HG03139 (cell line): ENCODE measurements at regions not wholly inside any gene's neighbourhood (a gene's known extent, or its start where the extent isn't known, plus 50 kb on each side); places are given as distances from the start of the nearest gene placed in this dataset.
"Not testable (repeated sequence)": the region's sequence is repeated elsewhere in the genome, so short reads cannot be mapped to it uniquely, and the experiment has no call there.

Experiments
- ATAC-seq: cut with Tn5 transposase; IDR thresholded peaks from one replicate; pipeline ENCODE4 v1.9.1; 2021; ENCODE audit not compliant: unreplicated experiment

DNA sequence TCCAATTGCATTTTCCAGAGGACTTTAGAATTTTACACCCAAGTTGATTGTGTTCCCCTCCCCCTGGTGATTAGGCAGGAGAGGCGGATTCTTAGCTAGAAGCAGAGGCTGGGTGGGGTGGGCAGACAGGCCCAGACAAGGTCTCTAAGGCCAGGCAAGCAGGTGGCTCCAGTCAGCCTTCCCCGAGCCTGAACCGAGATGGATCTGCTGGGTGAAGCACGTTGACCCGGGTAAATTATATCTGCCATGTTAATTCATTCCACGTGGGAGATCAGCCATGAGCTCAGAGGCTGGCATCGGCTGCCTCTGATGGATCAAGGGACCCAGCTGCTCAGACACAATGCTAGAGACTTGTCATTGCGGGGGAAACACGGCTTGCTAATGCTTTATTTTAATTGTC, 159.5 kb upstream of the MAFB start:
- ATAC-seq = no peak

DNA sequence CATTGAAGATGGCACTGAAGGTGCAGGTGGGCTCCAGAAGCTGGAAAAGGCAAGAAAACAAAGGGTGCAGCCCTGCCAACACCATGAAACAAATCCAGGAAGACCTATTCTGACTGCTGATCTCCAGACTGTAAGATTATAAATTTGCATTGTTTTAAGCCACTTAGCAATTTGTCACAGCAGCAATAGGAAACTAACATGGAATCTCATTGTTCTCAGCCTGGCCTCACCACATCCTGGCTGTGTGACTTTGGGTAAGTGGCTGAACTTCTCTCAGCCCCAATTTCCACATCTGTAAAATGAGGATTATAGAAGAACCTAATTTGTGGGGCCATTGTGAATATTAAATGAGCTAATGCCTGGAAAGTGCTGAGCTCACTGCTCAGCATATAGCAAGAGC, 160.4 kb upstream of the MAFB start:
- ATAC-seq = no peak

- ATAC-seq = no peak
Observed at GRCh38 chr20:40851051-40851450, 162.0 kb upstream of the MAFB start.

DNA sequence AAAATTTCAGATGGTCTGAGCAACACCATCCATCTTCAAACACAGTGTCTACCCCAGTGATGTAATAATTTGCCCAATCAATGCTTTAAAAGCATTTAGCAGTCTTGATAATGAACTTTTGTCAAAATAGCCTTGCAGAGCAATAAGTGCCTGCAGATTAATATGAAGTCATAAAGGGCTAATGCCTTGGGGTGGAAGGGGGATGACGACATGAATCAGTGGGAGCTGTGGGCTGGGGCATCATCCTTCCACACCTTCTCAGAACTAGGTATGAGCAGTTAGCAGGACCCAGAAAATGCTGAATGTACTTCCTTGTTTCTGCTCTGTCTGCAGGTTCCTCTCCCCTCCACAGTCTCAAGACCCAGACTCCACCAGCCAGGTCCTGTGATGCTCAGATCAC, 166.2 kb upstream of the MAFB start:
- no peak for ATAC-seq

DNA sequence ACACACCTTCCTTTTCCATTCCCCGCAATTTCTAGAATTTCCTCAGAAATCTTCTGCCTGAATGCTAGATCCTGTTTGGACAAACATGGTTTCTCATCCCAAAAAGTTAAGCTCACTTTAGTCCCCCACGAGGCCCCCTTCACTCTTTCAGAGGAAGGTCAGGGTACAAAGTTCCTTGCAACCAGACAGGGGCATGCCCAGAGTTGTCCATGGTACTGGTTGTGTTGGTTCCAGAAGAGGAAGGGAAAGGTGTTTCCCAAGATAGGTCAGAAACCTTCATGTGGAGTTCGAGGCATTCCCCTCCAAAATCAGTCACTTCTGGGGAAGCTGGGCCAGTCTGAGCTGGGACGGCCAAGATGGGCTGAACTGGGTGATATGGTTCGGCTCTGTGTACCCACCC, 167.6 kb upstream of the MAFB start:
- ATAC-seq = no peak

DNA sequence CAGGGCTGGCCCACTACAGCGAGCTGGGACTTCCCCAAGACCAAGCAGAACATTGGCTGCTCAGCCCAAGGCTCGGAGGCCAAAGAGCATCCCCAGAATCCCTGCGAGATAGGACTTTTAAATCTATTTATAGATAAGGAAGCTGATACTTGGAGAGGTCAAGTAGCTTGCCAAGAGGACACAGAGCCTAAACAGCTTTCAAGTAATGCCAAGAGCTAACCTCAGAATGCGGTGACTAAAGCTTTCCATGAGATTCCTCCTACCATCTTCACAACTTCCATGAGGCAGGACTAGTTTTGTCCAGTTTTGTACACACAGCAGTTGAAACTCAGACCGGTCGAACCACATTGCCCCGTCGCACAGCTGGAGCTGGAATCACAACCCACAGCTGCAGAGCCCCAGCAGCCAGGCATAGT, 168.1 kb upstream of the TOP1 start:
- ATAC-seq = no peak

GRCh38 chr20:40861427-40862008, 167.1 kb upstream of the TOP1 start:
- ATAC-seq = no peak

DNA sequence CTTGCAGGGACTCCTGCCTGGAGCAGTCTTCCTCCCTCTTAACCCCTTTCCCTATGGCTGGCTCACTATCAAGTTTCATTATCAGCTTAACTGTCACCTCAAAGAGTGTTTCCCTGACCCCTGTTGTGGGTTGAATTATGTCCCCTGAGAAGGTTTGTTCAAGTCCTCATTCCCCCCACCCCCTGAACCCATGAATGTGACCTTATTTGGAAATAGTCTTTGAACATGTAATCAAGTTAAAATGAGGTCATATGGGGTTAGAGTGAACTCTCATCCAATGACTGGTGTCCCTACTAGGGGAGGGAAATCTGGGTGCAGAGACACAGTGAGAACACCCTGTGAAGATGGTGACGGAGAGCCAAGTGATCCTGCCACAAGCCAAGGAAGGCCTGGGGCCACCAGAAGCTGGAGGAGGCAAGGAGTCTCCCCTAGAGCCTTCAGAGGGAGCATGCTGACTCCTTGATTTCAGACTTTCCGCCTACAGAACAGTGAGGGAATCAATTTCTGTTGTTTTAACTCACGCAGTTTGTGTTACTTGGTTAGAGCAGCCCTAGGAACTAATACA, 165.2 kb upstream of the TOP1 start:
- no peak for ATAC-seq

GRCh38 chr20:40864470-40864869, 164.2 kb upstream of the TOP1 start:
- ATAC-seq = no peak

GRCh38 chr20:40865095-40865494, 163.5 kb upstream of the TOP1 start:
- ATAC-seq = no peak

DNA sequence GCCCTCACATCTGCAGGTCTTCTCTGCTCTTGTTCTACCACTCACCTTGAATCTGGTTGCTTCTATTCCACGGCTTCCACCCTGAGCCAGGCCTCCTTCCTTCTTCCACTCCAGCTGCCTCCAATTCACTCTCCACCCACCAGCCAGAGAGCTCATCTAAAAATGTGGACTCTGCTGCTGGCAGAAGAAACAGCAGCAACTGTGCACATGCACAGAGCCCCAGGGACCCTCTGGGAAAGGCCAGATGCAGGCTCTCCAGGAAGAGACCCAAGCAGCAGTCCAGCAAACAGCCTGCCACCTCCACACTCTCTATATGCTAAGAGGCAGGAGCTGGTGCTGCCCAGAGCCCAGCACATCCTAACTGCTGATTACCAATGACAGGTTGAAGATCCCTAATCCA, 162.6 kb upstream of the TOP1 start:
- no peak for ATAC-seq

- ATAC-seq = no peak
Observed at GRCh38 chr20:40868551-40869217, 159.9 kb upstream of the TOP1 start.

DNA sequence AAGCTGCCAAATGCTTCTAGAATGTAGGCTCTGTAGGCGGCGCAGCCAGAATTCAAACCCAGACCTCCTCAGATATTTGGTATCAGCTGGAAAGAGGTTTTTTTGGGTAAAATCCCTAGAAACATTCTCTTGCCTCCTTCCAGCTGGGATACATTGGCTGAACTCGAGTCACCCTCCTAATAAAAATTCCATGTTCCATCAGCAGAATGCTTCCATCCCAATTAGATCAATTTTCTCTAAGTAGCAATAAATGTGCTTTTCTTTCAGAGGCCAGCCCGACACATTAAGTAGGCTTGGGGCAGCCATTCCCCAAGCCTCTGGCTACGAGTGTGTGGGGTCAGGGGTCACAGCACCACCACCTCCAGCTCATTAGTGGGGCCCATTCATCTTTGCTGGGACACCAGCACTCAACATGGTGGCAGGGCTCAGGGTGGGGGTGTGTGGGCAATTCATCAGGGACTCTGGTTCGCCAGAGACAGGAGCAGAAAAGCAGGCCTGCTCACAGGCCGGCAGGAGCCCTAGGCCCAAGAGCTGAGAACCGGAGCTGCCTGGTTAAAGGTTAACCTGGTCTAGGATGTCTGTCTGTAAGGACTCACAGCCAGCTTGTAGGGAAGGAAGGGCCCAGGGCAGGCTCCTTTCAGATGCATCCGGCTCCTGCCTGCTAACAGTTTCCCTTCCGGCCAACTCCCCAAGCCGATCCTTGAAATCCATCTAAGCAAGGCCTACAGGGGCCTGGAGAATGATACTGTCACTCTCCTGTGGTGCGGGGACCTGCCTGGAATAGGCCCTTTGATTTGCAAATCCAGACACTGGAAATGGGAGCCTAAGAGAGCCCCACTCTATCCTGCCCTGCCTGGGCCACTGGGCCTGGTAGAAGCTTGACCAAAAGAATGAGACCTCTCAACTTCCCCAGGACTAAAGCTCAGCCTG, 159.1 kb upstream of the TOP1 start:
- no peak for ATAC-seq

GRCh38 chr20:40875116-40876085, 153.2 kb upstream of the TOP1 start:
- no peak for ATAC-seq

DNA sequence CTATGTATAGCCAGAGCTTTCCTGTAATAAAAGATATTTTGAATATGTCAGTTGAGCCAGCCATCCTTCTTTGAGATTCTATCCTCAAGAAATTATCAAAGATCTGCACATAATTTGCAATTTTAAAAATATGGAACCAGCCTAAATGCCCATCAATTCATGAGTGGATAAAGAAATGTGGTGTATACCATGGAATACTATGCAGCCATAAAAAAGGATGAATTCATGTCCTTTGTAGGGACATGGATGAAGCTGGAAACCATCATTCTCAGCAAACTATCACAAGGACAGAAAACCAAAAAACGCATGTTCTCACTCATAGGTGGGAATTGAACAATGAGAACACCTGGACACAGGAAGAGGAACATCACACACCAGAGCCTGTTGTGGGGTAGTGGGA, 150.5 kb upstream of the TOP1 start:
- not testable (repeated sequence) for ATAC-seq

GRCh38 chr20:40880063-40880728, 148.4 kb upstream of the TOP1 start:
- no peak for ATAC-seq

DNA sequence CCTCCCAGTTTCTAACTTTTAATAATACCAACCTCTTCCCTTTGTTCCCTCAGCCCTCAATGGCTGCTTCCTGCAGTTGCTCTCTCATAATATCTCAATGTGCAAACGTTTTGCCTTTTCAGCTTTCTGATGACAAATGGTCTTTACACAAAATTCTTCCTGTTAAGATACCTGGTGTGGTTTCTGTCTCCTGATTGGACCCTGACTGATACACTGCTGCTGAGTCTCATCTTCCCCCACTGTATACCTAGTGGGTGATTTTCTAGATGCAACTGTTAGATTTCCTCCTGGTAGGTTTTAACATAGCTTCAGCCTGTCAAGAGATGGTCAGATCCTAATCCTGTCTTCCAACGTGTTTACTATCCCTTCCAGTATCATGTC, 147.9 kb upstream of the TOP1 start:
- no peak for ATAC-seq

DNA sequence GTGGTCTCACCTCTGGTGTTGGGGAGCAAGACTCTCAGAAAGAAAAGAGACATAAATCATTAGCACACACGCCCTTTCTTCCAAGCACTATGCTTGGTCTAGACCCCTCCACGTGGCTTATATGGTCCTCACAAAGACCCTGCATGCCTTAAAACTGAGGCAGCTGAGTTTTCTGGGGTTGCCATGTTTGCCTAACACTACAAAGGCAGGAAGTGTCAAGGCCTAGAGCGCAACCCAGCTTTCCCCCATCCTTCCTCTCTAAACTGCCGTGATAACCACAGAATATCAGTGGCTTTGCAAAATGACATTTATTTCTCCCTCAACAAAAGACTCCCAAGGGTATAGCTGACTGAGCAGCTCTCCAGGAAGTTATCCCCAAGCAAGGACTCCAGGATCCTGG, 146.5 kb upstream of the TOP1 start:
- ATAC-seq = no peak

- ATAC-seq = no peak
Observed at GRCh38 chr20:40883097-40883496, 145.5 kb upstream of the TOP1 start.

GRCh38 chr20:40887105-40887504, 141.5 kb upstream of the TOP1 start:
- no peak for ATAC-seq
